Medulla oblongata (tissue), 1 donor: ENCODE measurements at regions not wholly inside any gene's neighbourhood (a gene's known extent, or its start where the extent isn't known, plus 50 kb on each side); places are given as distances from the start of the nearest gene placed in this dataset.
"Not testable (repeated sequence)": the region's sequence is repeated elsewhere in the genome, so short reads cannot be mapped to it uniquely, and the experiment has no call there.

Experiments used
- DNase-seq: peaks from one replicate; pipeline ENCODE4 v3.0.0-alpha.2; 2015; ENCODE audit errors: extremely low spot score

- no peak for DNase-seq
These were observed 1223.2 kb downstream of the OTOL1 start for GRCh38 chr3:162719684-162720341.

DNA sequence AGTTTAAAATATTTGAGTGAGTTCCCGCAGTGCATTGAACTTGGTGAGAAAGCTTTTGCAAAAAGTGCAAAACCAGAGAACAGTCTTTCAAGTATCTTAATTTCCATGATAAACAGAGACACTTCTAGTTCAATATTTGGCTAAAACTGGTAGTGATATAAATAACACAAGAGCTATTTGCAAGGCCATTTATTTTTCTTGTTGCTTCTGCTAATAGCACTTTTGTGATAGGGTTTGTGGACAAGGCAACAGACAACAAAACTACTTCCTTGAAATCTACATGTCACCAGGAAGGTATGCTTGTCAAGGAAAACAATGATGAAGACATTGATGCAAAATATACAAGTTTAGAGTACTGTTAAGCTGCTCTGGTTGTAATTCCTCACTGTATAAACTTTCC lies 1225.1 kb downstream of the OTOL1 start:
- no peak for DNase-seq

GRCh38 chr3:162722337-162722736 lies 1225.7 kb downstream of the OTOL1 start:
- DNase-seq = no peak

DNA sequence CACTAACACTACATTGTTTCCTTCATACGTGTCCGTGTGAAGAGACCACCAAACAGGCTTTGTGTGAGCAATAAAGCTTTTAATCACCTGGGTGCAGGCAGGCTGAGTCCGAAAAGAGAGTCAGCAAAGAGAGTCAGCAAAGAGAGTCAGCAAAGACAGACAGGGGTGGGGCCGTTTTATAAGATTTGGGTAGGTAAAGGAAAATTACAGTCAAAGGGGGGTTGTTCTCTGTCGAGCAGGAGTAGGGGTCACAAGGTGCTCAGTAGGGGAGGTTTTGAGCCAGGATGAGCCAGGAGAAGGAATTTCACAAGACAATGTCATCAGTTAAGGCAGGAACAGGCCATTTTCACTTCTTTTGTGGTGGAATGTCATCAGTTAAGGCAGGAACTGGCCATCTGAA lies 1226.2 kb downstream of the OTOL1 start:
- DNase-seq = not testable (repeated sequence)

DNA sequence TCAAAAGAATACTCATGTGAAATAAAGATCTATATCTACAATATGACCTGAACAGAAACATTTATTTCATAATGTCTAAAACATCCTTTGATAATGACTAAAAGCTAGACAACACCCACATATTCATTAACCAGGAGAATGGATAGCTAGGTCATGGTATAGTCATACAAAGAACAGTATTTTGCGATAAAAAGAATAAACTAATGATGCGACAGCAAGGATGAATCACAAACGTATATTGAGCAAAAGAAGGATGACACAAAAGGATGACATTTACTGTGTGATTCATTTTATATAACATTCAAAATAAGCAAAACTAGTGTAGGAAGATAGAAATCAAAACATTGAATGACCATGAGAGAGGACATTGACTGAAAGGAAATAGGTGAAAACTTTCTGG lies 1233.1 kb downstream of the OTOL1 start:
- DNase-seq = no peak

GRCh38 chr3:162731961-162732360 lies 1235.4 kb downstream of the OTOL1 start:
- DNase-seq = not testable (repeated sequence)

GRCh38 chr3:162738784-162739183 lies 1242.2 kb downstream of the OTOL1 start:
- DNase-seq = no peak

GRCh38 chr3:162740941-162741596 lies 1244.5 kb downstream of the OTOL1 start:
- DNase-seq = no peak

- no peak for DNase-seq
These were observed 1245.6 kb downstream of the OTOL1 start for GRCh38 chr3:162742159-162742717.

DNA sequence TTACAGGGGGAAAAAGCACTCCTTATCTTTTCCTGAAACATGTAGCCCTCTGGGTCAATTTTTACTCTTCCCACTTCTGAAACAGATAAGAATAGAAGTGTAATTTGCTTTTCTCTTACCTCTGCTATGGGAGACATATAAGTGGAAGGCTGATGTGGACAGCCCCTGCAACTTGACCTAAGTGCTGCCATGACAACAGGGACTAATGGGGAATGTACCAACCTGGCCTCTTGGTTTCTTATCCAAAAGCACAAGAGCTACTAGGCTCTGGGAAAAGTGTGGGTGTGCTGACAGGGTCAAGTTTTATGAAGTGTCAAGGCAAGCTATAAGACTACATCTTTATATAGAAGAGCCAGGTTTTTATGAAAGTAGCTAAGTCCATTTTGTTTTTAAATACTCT lies 1246.5 kb downstream of the OTOL1 start:
- no peak for DNase-seq

DNA sequence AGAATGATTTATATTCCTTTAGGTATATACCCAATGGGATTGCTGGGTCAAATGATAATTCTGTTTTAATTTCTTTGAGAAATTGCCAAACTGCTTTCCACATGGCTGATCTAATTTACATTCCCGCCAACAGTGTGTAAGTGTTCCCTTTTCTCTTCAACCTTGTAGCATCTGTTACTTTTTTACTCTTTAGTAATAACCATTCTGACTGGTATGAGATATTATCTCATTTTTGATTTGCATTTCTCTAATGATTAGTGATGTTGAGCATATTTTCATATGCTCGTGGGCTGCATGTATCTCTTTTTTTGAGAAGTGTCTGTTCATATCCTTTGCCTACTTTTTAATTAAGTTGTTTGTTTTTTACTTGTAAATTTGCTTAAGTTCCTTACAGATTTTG lies 1264.2 kb downstream of the OTOL1 start:
- no peak for DNase-seq

- DNase-seq = no peak
These were observed 1267.6 kb downstream of the OTOL1 start for GRCh38 chr3:162764051-162764807.

GRCh38 chr3:162764808-162765071 lies 1268.1 kb downstream of the OTOL1 start:
- no peak for DNase-seq

GRCh38 chr3:162765524-162765923 lies 1268.9 kb downstream of the OTOL1 start:
- no peak for DNase-seq

DNA sequence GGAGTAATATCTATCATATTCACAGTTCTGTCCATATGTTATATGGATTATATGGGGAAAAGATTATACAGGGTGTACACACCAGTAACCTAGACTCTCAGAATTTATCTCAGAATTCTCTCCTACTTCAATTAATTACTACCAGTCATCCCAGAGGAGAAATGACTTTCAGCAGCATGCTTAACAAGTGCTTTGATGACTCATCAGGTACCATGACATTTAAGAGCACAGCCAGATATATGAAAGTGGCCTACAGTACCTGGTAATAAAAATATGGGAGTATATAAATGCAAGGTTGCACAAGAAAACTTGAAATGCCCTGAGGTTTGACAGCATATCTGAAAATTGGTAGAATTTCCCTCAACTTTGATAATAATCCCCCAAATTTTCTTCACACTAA lies 1273.0 kb downstream of the OTOL1 start:
- DNase-seq = no peak

DNA sequence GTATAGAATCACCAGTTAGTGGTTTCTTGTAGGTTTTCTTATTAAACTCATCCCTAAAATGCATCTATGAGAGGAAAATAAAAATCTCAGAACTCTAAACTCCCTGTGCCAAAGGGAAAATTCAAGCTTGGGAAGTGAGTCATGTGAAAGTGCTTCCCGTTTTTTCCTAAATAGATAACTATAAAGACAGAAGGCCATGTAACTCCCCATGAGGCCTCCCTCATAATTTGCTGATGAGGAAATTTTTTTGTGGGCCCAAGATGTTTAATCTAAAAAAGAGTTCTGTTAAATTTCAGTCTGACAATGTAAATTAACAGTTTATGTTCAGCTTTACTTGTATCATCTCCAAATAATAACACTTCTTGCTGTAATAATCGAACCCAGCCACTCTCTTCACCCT lies 1273.9 kb downstream of the OTOL1 start:
- DNase-seq = no peak

GRCh38 chr3:162774613-162775100 lies 1278.0 kb downstream of the OTOL1 start:
- no peak for DNase-seq

DNA sequence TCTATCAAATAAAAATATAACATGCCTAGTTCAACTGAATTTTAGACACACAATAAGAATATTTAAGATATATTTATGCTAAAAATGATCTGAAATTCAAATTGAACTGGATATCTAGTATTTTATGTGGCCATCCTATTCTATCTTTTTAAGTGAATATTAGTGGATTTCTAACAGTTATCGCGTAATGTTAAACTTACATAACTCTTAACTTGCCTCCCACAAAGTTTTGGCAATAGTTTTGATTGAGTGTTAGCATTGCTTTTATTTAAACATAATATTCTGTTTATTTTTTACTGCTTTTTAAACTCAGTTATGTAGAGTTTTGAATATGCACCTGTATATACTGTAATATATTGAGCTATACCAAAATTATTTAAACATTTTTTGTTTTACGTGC lies 1279.5 kb downstream of the OTOL1 start:
- no peak for DNase-seq

GRCh38 chr3:162777118-162777517 lies 1280.5 kb downstream of the OTOL1 start:
- DNase-seq = no peak

GRCh38 chr3:162780313-162780712 lies 1283.7 kb downstream of the OTOL1 start:
- DNase-seq = no peak

DNA sequence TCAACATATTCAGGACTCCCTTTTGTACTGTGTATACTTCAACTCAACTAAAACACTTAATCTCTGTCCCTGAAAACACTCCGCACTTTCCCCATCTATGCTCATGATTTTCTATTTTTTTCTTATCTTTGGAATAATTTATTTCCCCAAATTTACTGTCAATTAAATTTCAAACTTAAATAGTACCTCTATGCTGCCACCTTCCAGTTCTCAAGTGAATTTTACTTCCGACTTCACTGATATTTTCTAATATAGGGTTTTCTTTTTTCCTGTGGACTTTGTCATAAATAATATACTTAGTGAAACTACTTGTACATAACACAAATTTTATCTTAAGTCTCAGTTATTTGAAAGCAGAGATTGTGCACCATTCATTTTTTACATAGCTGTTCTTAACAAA lies 1303.3 kb downstream of the OTOL1 start:
- DNase-seq = no peak

GRCh38 chr3:162802228-162802965 lies 1305.8 kb downstream of the OTOL1 start:
- DNase-seq = no peak
